ENCODE measurements at regions not wholly inside any gene's neighbourhood (a gene's known extent, or its start where the extent isn't known, plus 50 kb on each side); places are given as distances from the start of the nearest gene placed in this dataset.

GRCh38 chr1:47655521-47656300 is 217.9 kb downstream of the FOXD2 start:
- TF ChIP-seq EZH2 (IDR thresholded peaks at IDR 0.05; ENCODE audit: insufficient read depth, poor library complexity, severe bottlenecking) (no peak), EZH2phosphoT487 (IDR thresholded peaks at IDR 0.05; ENCODE audit: insufficient read depth, low read depth) (no peak)
